Left renal cortex interstitium (tissue), 4 donors: ENCODE measurements at regions not wholly inside any gene's neighbourhood (a gene's known extent, or its start where the extent isn't known, plus 50 kb on each side); places are given as distances from the start of the nearest gene placed in this dataset.
"Not testable (repeated sequence)": the region's sequence is repeated elsewhere in the genome, so short reads cannot be mapped to it uniquely, and the experiment has no call there.

Experiments
- DNase-seq, 4 donors: peaks; one replicate each; pipeline ENCODE4 v3.0.0-alpha.2; 2013; ENCODE audit warnings: low read depth in 4 of 4, low spot score in 2 of 4, missing footprints in 1 of 4

DNA sequence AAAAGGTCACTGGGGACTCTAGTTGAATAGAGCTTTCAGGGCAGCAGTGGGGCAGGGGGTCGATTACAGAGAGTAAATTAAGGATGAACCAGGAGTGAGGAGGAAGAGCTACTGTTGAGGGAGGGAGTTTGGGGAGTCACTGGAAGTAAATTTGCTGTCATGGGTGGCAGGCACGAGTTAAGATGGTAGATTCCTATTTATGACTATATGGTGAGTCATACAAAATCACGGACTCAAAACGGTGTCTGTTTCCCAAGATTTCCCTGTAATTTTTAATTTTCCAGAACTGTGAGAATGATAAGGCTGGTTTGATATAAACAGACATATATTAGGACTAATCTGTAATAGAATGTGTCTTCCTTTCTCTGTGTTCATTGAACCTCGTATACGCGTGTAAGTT is 287.6 kb upstream of the GOT2 start:
- no peak for DNase-seq

DNA sequence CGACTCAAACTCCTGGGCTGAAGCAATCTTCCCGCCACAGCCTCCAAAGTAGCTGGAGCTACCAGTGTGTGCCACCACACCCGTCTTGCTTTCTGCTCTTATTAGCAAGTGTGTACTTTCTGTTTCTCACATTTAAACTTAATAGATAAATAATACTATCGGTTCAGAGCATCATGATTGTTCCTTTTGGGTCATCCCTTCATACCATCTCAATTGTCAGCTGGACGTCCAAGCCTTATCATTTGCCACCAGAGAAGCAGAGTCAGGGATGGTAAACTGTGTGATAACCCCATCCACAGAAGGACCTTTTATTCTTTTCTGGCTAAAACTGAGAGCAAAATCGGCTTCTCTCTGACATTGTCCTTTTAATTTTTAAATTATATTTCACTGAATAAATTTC is 279.8 kb upstream of the GOT2 start:
- DNase-seq: no peak

DNA sequence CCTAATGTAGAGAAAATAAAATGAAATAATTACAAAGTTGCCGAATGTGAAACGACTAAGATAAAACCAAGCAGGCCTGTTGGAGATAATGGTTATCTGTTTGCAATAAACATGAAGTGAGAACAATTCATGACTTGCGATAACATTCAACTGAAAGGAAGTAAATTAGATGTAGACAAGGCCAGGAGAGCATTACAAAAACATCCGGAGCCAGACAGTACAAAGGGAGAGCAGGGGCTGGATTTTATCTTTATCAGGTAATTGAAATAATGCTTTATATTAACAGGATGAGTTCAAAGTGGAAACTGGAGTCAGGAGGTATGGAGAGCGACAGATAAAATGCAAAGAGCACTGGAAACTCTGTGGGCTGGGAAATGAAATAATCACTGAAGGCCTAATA is 265.6 kb upstream of the GOT2 start:
- DNase-seq: no peak

DNA sequence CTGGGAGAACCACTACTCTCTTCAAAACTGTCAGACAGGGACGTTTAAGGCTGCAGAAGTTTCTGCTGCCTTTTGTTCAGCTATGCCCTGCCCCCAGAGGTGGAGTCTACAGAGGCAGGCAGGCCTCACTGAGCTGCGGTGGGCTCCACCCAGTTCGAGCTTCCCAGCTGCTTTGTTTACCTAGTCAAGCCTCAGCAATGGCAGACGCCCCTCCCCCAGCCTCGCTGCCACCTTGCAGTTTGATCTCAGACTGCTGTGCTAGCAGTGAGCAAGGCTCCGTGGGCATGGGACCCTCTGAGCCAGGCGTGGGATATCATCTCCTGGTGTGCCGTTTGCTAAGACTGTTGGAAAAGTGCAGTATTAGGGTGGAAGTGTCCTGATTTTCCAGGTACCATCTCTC is 258.6 kb upstream of the GOT2 start:
- not testable (repeated sequence) for DNase-seq

DNA sequence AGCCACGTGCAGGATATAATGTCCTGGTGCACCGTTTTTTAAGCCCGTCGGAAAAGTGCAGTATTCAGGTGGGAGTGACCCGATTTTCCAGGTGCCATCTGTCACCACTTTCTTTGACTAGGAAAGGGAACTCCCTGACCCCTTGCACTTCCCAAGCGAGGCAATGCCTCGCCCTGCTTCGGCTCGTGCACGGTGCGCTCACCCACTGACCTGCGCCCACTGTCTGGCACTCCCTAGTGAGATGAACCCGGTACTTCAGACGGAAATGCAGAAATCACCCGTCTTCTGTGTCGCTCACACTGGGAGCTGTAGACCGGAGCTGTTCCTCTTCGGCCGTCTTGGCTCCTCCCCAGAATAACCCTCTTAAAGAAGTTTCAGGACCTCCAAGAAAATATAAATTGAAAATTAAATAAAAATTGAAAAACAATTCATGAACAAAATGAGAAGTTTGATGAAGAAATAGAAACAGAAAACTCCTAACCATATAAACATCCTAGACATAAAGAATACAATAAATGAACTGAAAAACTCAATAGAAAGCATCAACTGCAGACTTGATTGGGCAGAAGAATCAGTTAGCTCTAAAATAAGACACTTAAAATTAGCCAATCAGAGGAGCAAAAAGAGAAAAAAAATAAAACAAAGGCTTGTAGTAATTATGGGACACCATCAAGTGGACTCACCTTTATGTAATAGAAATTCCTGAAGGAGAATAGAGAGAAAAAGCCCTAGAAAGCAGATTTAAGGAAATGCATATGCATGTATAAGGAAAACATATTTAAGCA is 249.3 kb upstream of the GOT2 start:
- not testable (repeated sequence) for DNase-seq

DNA sequence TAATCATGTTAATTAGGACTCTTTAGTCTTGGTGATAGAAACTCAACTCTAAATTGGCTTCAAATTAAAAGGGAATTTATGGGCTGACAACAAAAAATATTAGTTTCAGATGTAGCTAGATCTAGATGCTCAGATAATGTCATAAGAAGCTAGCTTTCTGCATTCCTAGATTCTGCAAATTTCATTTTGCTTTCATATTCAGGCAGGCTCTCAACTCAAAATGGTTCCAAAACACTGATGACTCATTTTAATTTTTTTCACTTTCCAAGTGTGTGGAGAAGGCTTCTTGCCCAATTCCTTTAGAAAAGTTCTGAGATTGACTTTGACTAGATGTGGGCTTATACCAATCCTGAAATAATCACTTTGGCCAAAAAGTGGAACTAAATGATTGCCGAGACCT is 236.7 kb upstream of the GOT2 start:
- DNase-seq: no peak

DNA sequence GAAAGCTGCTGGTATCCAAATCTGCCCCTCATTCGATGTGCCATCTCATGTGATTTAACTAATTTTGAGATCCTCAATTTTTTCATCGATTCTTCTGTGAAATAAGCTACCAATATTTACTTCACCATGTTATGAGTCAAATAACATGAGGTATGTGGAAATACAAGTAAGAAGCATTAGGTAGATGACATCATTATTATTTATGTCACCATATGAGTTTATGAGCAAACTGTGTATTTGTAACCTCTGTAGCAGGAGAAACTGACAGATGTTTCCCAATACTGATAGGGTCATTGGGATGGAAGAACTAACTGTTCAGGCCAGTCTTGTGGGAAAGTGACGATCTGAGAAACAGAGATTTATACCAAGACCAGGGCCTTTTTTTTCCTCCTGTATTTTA is 229.4 kb upstream of the GOT2 start:
- no peak for DNase-seq

DNA sequence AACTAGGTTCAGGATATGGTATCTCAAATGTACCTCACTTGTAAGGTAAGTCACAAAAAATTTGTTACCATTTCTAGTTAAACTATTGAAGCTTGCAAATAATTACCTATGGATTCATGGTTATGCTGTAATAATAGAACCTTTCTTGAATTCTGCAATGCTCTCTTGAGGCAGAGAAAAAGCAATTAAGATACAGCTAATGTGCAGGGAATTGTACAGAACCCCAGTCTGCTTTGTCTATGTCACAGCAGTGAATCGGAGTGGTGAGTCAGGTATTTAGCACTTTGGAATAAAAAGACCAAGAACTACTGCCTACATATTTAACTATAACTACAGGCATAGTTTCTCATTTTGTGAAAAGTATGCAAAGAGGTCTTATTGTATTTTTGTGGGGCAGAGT is 228.7 kb upstream of the GOT2 start:
- no peak for DNase-seq

DNA sequence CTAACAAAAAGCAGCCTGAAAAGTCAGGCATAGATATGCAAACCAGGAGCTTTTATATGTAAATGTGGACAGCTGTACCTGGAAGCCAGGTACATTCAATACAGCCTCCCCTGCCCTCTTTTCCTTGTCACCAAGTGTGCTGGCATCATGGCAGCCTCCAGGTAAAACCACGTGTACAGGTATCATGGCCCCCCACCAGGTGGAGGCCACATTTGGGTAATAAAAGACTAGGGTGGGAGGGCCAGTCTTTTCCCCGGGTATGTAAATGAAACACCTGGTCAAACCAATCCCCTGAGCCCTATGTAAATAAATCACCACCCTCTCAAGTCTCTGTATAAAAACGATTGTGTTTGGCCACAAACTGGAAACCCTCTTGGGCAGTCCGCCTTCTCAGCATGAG is 226.4 kb upstream of the GOT2 start:
- no peak for DNase-seq

DNA sequence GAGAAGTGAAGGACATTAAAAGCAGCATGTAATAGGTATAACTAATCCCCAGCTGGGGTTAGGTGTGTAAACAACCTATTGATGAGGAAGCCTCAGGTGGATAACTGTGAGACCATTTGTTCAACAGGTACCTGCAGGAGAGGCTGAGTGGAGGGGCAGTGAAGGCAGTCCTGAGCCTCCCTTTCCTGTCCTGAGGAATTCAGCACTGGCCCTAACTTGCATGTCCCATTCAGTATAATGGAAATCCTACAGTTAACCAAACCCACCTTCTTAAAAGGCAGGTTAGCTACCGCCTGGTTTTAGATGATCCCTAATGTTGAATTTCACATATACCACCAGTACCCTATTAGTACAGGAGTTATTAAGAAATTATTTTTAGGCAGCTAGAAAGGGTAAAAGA is 225.9 kb upstream of the GOT2 start:
- DNase-seq: no peak

DNA sequence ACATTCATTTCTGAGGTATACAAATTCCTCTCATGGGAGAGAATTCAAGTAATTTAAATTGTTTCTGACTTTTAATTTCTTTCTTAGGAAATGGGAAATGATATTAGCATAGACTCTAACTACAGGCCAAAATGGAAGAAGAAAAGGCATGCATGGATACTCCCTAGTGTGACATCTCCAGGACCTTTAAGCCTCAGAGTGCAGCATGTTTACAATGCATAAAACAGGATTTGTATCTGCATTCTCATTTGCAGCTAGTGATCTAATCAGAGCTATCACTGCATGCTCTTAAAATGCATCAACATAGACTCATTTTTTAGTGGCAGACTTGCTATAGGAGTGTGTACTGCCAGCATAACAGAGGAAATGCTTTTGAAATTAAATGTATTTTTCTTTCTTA is 224.6 kb upstream of the GOT2 start:
- DNase-seq: no peak

DNA sequence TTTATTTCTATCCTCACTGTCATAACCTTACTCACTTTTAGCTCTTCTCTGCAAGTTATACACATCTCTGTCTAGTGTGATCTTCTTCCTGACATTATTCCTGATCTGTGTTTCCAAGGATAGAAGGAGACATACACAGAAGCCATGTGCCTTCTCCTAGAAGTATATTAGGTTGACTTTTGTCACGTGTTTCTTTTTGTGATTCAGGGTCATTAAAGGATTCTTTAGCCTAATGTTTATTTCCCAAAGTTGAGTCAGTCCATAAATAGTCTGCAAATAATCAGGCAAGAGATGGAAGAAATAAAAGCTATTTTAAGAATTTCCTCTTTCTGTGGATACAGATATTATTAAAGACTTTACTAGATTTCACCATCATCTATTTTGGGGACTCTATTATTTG is 214.1 kb upstream of the GOT2 start:
- no peak for DNase-seq

DNA sequence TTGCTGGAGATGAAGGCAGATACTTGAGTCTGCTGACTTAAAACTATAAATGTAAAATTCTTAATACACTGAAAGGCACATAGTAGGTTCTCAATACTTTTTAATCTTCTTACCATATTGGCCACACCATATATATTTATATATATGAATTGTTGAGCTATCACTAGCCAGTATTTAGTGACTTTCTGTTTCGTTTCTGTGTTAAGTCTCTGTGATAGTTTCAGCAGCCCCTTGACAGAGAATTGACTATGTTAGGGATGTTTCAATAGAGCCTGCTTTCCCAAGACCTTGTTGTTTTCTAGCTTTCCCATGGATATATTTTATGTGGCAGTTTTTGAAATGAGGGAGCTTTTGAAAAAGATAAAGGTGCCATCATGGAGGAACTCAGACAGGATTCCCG is 206.5 kb upstream of the GOT2 start:
- no peak for DNase-seq

DNA sequence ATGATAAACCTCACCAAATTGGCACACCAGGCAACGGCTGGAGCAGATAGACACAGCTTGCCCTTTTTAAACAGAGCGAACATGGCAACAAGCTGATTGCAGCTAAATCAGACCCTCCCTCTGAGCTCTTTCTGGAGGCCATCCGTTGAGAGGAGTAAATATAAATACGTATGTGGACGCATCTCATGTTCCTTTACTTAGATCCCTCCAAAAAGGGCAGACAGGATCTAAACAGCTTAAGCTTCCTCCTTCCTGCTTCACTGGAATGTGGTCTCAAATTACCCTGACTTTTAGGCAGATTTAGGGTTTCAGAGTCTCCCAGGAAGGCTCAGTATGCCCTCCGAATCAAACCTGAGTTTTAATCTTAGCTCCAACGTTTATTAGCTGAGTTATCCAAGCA is 204.7 kb upstream of the GOT2 start:
- DNase-seq: peak in 3 of 4 donors; percentile 27 to 35 (median 28)

DNA sequence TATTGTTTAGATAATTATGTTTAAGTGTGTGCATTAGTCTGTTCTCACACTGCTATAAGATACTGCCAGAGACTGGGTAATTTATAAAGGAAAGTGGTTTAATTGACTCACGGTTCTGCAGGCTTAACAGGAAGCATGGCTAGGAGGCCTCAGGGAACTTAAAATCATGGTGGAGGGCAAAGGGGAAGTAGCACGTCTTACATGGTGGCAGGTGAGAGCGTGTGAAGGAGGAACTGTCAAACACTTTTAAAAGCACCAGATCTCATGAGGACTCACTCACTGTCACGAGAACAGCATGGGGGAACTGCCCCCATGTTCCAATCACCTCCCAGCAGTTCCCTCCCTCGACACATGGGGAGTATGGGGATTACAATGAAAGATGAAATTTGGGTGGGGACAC is 203.5 kb upstream of the GOT2 start:
- DNase-seq: no peak

DNA sequence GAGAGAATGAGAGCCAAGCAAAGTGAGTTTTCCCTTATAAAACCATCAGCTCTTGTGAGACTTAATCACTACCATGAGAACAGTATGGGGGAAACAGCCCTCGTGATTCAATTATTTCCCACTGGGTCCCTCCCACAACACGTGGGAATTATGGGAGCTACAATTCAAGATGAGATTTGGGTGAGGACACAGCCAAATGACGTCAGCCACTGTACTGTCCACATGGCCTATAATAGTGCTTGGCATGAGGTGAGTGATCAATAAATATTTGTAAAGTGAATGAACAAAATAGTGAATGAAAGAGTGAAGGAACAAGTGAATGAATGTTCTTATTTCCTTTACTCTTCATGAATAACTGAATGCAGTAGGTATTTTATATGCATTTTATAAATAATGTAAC is 199.1 kb upstream of the GOT2 start:
- no peak for DNase-seq

DNA sequence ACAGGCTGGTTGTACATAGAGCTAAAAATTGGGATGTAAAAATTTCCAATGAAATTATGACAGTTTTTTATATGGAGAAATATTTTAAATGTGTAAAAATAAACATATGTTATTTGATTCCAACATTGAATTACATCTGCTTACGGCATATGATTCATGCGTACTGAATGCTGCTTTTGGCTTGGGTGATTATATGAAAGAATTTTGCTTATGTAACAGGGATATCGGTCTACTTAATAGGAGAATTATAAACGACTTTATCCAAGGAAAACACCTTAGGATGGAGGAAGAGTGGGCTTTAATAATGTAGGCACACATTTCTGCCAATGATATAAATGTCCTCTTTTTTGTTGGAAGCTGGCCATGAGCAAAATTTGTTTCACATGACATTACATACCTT is 197.3 kb upstream of the GOT2 start:
- DNase-seq: no peak

DNA sequence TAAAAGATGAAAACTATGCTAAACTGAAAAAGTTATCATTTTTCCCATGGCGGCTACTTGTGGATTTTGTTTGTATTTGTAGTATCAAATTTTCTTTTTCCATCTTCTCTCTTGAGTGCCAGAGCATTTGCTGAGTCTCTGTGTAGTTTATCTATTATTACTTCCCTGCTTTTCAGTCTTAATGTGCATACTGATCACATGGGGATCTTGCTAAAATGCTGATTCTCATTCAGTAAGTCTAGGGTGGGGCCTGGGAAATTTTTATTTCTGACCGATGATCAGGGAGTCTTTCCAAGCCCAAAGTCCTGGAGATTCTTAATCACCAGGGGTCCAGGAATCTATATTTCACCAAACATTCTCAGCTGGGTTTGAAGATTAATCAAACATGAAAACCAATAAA is 189.0 kb upstream of the GOT2 start:
- DNase-seq: no peak

DNA sequence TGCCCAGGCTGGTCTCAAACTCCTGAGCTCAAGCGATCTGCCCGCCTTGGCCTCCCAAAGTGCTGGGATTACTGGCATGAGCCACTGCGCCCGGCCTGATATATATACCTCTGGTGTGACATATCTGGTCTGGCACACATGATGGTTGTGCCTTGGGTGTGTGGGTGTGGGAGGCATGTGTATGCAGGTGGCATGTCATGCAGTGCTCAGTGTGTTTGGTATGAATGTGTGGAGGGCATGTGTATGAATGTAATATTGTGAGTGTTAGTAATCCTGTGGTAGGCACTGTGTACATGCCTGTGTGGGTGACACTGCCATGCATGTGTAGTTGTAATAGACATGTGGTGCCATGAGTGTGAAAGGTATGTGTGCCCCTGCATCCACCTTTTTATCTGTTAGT is 179.3 kb upstream of the GOT2 start:
- no peak for DNase-seq

DNA sequence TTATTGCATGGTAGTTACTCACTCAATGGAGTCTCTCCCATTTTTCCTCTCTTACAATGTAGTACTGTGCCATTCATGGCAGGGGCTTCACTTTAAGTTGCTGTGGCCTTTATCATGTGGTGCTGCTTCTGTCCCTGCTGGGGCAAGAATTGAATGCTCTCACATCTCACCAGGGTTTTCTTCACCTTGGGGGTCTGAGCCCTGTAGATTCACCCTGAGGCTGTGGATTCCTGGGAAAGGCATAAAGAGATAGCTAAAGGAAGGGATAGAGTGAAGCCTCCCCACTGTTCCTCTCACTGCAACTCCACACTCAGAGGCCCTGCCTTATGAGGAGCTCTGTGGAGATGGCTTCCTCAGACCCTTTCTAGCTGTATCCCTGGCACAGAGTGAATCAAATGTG is 178.5 kb upstream of the GOT2 start:
- DNase-seq: no peak

DNA sequence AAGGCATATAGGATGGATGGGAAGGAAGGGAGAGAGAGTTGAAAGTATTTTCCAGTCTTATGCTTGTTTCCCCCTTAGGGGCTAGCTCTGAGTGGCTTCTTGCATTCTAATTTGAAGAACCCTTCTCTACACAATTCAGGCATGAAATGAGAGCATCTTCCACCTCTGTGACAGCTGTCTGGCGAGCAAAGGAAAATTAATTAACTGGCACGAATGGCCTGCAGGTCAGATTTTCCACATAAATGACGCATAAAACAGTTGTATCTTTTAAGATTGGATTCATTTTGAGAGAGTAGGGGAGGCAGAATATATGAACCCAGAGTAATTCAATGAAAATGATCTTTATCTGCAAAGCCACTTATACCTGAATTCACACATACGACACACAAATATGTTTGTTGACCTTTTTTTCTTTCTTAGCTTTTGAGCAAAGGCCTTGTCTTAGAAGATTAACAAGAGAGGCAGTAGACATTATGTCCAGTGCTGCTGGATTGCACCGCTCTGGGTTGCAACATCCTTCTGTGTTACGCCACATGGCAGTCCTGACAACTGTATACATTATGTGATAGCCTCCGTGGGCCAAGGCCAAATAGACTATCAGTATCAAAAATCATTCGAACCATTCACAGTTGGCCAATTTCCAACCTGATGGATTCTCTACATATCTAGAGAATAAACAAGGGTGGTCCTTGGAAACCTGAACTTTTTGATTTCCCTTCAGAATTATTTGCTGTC is 173.0 kb upstream of the GOT2 start:
- no peak for DNase-seq

DNA sequence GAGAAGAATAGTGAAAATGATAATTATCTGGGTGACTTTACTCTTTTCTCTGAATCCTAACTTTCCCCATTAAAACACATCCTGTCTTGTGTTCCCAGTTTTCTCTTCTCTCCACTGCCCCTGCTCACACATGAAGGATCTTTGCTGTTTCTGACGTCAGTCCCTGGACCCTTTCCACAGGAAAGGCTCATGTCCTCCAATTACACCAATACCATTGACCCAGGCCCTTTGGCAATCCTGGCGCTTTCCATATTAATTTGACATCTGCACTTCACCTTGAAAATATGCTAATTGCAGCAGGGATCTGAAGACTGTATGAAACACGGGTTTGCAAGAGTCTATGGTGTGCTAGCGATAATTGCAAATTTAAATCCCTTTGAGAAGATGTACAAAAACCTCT is 170.2 kb upstream of the GOT2 start:
- no peak for DNase-seq
